ENCODE measurements at regions not wholly inside any gene's neighbourhood (a gene's known extent, or its start where the extent isn't known, plus 50 kb on each side); places are given as distances from the start of the nearest gene placed in this dataset.

DNA sequence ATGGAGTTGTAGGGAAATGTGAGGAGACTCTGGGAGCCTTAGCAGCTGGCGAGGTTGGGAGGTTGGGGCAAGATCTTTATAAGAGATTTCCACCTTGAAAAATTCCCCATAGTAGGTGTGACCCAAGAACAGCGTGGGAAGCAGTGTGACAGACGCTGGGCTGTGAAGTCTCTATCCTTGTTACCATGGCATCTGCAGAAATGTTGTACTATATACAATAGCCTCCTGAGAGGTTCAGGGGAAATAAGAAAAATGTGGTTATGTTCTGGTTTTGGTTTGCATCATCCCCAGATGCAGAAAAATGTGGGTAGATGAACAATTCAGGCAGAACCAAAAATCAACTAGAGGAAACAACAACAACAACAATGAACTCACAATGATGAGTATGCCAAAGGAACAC, 498.6 kb downstream of the SH2D4B start:
- FAIRE-seq (peak; percentile 86), ATAC-seq (peak; percentile 90), DNase-seq (ENCODE audit: low read depth, low spot score) (peak; percentile 81)
- ChIA-PET SMC1A (ENCODE audit: uncharacterized antibody, unreplicated experiment) (interaction anchor here (1.0 to 1.2 kb wide), 3 partner anchors 68 to 143 kb away, joined by 3 to 6 read pairs (median 5); no protein-coding TSS in a partner anchor), CTCF (interaction anchor here (1.3 to 2.5 kb wide), 3 partner anchors 17 to 143 kb away, joined by 3 to 8 read pairs (median 7); no protein-coding TSS in a partner anchor), POLR2A (no interaction called here), RAD21 (ENCODE audit: unreplicated experiment) (interaction anchor here (1.3 to 1.4 kb wide), 2 partner anchors 100 to 143 kb away, joined by 3 to 5 read pairs; no protein-coding TSS in a partner anchor)
- Histone ChIP-seq H3K27me3 (replicated peaks in 1 of 2; ENCODE audit: control insufficient read depth in 2 of 2, insufficient read depth in 2 of 2, low read length in 1 of 2) (no peaks in the 10 kb centered on the region), H3K9ac (ENCODE audit: control insufficient read depth, insufficient read depth, low read length) (no peak overlapping the region), H2AFZ (ENCODE audit: control insufficient read depth, low read depth, low read length) (peak overlapping the region; percentile 6), H4K20me1 (ENCODE audit: control insufficient read depth, insufficient read depth) (no peaks in the 10 kb centered on the region), H3K79me2 (ENCODE audit: control insufficient read depth, insufficient read depth, low read length) (no peaks in the 10 kb centered on the region), H3K4me1 (ENCODE audit: control insufficient read depth, insufficient read depth, low read length) (peaks cover 26% of the 10 kb centered on the region), H3K9me3 (replicated peaks; ENCODE audit: control insufficient read depth, insufficient read depth, low read length) (peaks cover 3% of the 10 kb centered on the region), H3K36me3 (ENCODE audit: control insufficient read depth in 2 of 2, insufficient read depth in 2 of 2, low read length in 1 of 2) (no peaks in the 10 kb centered on the region), H3K27ac (ENCODE audit: control insufficient read depth, insufficient read depth) (peak overlapping the region; percentile 65), H3K4me2 (ENCODE audit: control insufficient read depth, insufficient read depth) (peak overlapping the region; percentile 67), H3K4me3 (no peak overlapping the region)
- in situ Hi-C loops (cut with MboI) (no loop called here), intact Hi-C loops (cut with micrococcal nuclease; ENCODE audit: unreplicated experiment) (loop anchor here (2.0 to 10.0 kb wide), 3 partner anchors 73 to 579 kb away; no protein-coding TSS in a partner anchor)
- BruUV-seq (replicated peaks): no TSS peak
- WGBS (ENCODE audit: insufficient coverage, insufficient replicate concordance, low lambda C conversion rate, missing lambda C conversion rate): 3% methylated on average over 3 of the region's 3 CpGs
- TF ChIP-seq DPF2 (IDR thresholded peaks at IDR 0.05) (peak; percentile 77), BCL11A (IDR thresholded peaks at IDR 0.05; ENCODE audit: low read depth, low read length) (peak; percentile 87), IRF4 (IDR thresholded peaks at IDR 0.05; ENCODE audit: low read depth, low read length) (peak; percentile 81; the same call in 1 of the 2 replicates), TBL1XR1 (IDR thresholded peaks at IDR 0.05; ENCODE audit: low read depth, low read length) (peak; percentile 81; the same call in 1 of the 2 replicates), BACH1 (IDR thresholded peaks at IDR 0.05; ENCODE audit: borderline replicate concordance) (peak; percentile 62; the same call in 1 of the 2 replicates), POLR2AphosphoS2 (IDR thresholded peaks at IDR 0.05; ENCODE audit: low read depth, low read length) (no peak), PML (IDR thresholded peaks at IDR 0.05; ENCODE audit: low read length) (no peak), CEBPB (IDR thresholded peaks at IDR 0.05; ENCODE audit: borderline replicate concordance in 1 of 2, low read depth in 2 of 2, low read length in 2 of 2) (0 out of 4 replicates have a peak, but pooled peaks of 1 of the 2 experiments have one; percentile 53), FOXM1 (IDR thresholded peaks at IDR 0.05; ENCODE audit: low read depth, low read length) (peak; percentile 92), TCF7 (IDR thresholded peaks at IDR 0.05; ENCODE audit: borderline replicate concordance) (no peak), CREB1 (IDR thresholded peaks at IDR 0.05; ENCODE audit: low read depth) (no peak; the same call in 1 of the 2 replicates), RCOR1 (conservative IDR thresholded peaks at IDR 0.05; ENCODE audit: low read depth, low read length) (no peak), PAX8 (IDR thresholded peaks at IDR 0.05) (no peak), ATF7 (IDR thresholded peaks at IDR 0.05; ENCODE audit: low read depth) (peak; percentile 84), TCF12 (IDR thresholded peaks at IDR 0.05; ENCODE audit: low read depth, low read length) (peak; percentile 59), SP1 (IDR thresholded peaks at IDR 0.05; ENCODE audit: low read depth, low read length) (peak; percentile 28), GATAD2B (conservative IDR thresholded peaks at IDR 0.05; ENCODE audit: low read depth) (0 out of 2 replicates have a peak, but pooled peaks have one; percentile 32), EP300 (IDR thresholded peaks at IDR 0.05; ENCODE audit: borderline replicate concordance in 1 of 2, control insufficient read depth in 1 of 2, low read depth in 2 of 2, low read length in 2 of 2) (peak; percentile 86 to 97; a peak in 3 of 4 replicates), JUND (IDR thresholded peaks at IDR 0.05; ENCODE audit: low read depth, low read length) (0 out of 2 replicates have a peak, but pooled peaks have one; percentile 14), SMAD5 (IDR thresholded peaks at IDR 0.05; ENCODE audit: low read depth) (no peak), ZNF207 (IDR thresholded peaks at IDR 0.05; ENCODE audit: borderline replicate concordance) (no peak), SPI1 (IDR thresholded peaks at IDR 0.05; ENCODE audit: borderline replicate concordance, insufficient read depth, low read depth, low read length) (no peak), RUNX3 (IDR thresholded peaks at IDR 0.05; ENCODE audit: low read length) (peak; percentile 98)
- TF ChIP-seq, protein P1, sequence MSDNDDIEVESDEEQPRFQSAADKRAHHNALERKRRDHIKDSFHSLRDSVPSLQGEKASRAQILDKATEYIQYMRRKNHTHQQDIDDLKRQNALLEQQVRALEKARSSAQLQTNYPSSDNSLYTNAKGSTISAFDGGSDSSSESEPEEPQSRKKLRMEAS (IDR thresholded peaks at IDR 0.05; ENCODE audit: low read depth, low read length): no peak
- TF ChIP-seq, protein P2, sequence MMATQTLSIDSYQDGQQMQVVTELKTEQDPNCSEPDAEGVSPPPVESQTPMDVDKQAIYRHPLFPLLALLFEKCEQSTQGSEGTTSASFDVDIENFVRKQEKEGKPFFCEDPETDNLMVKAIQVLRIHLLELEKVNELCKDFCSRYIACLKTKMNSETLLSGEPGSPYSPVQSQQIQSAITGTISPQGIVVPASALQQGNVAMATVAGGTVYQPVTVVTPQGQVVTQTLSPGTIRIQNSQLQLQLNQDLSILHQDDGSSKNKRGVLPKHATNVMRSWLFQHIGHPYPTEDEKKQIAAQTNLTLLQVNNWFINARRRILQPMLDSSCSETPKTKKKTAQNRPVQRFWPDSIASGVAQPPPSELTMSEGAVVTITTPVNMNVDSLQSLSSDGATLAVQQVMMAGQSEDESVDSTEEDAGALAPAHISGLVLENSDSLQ (IDR thresholded peaks at IDR 0.05): peak; percentile 78
- TF ChIP-seq, protein P3, sequence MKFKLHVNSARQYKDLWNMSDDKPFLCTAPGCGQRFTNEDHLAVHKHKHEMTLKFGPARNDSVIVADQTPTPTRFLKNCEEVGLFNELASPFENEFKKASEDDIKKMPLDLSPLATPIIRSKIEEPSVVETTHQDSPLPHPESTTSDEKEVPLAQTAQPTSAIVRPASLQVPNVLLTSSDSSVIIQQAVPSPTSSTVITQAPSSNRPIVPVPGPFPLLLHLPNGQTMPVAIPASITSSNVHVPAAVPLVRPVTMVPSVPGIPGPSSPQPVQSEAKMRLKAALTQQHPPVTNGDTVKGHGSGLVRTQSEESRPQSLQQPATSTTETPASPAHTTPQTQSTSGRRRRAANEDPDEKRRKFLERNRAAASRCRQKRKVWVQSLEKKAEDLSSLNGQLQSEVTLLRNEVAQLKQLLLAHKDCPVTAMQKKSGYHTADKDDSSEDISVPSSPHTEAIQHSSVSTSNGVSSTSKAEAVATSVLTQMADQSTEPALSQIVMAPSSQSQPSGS (IDR thresholded peaks at IDR 0.05; ENCODE audit: low read length): peak; percentile 88
